Calu3 (cell line): ENCODE measurements at regions not wholly inside any gene's neighbourhood (a gene's known extent, or its start where the extent isn't known, plus 50 kb on each side); places are given as distances from the start of the nearest gene placed in this dataset.

ENCODE experiments used
- BruUV-seq: library from RNA; stranded (reverse); fragments of 400-500 nt; replicated peaks from 2 replicates; lab custom pipeline; 2021; lab: Mats Ljungman, UMichigan
- CTCF ChIA-PET: fragments of 300-600 bp; sonication (Branson Sonifier 250); formaldehyde crosslinking; loops from one replicate; lab custom pipeline; 2022; ENCODE audit warnings: antibody characterized with exemption; lab: Charles Lee
- DNase-seq: peaks from one replicate; pipeline ENCODE4 v3.0.0; 2022
- H3K27ac Mint-ChIP-seq: one replicate; pipeline ENCODE4 v1.8.0; 2022; ENCODE audit warnings: mixed read lengths; ENCODE audit not compliant: unreplicated experiment
- H3K27me3 Mint-ChIP-seq: one replicate; pipeline ENCODE4 v1.8.0; 2022; ENCODE audit warnings: mixed read lengths; ENCODE audit not compliant: unreplicated experiment
- H3K36me3 Mint-ChIP-seq: one replicate; pipeline ENCODE4 v1.8.0; 2022; ENCODE audit warnings: mild to moderate bottlenecking, moderate library complexity, mixed read lengths; ENCODE audit not compliant: insufficient read depth, unreplicated experiment
- H3K4me1 Mint-ChIP-seq: one replicate; pipeline ENCODE4 v1.8.0; 2022; ENCODE audit warnings: mild to moderate bottlenecking, low read depth, mixed read lengths; ENCODE audit not compliant: unreplicated experiment
- H3K4me3 Mint-ChIP-seq: one replicate; pipeline ENCODE4 v1.8.0; 2022; ENCODE audit warnings: mild to moderate bottlenecking, low read depth, moderate library complexity, mixed read lengths; ENCODE audit not compliant: unreplicated experiment
- H3K9me3 Mint-ChIP-seq: one replicate; pipeline ENCODE4 v1.8.0; 2022; ENCODE audit warnings: low read depth, mixed read lengths; ENCODE audit not compliant: unreplicated experiment
- CTCF ChIP-seq: fragments of 200-600 bp; IDR thresholded peaks from one replicate; pipeline ENCODE4 v1.8.0; 2022; ENCODE audit warnings: antibody characterized with exemption; ENCODE audit not compliant: unreplicated experiment
- intact Hi-C: fragments of 100-400 bp; cut with micrococcal nuclease; formaldehyde crosslinking; loops from one replicate; pipeline ENCODE4 v1.10.0; 2022; ENCODE audit not compliant: unreplicated experiment

GRCh38 chr21:20760221-20760620 is 238.0 kb upstream of the NCAM2 start:
- TF ChIP-seq CTCF, result no peak
- Mint-ChIP-seq H3K27ac (no peak overlapping the region), H3K9me3 (peaks cover 2% of the 10 kb centered on the region), H3K4me3 (no peak overlapping the region), H3K36me3 (no peaks in the 10 kb centered on the region), H3K27me3 (no peaks in the 10 kb centered on the region), H3K4me1 (no peaks in the 10 kb centered on the region)
- CTCF ChIA-PET, result no interaction called here
- no peak for DNase-seq
- intact Hi-C loops, result no loop called here
- BruUV-seq, result no TSS peak

GRCh38 chr21:20774737-20775136 is 223.5 kb upstream of the NCAM2 start:
- Mint-ChIP-seq H3K36me3 (no peaks in the 10 kb centered on the region), H3K27ac (no peak overlapping the region), H3K9me3 (peaks cover 7% of the 10 kb centered on the region), H3K4me3 (no peak overlapping the region), H3K27me3 (no peaks in the 10 kb centered on the region), H3K4me1 (no peaks in the 10 kb centered on the region)
- DNase-seq, result no peak
- intact Hi-C loops, result no loop called here
- TF ChIP-seq CTCF, result no peak
- no TSS peak for BruUV-seq
- CTCF ChIA-PET, result no interaction called here

- Mint-ChIP-seq H3K36me3 (no peaks in the 10 kb centered on the region), H3K4me3 (no peak overlapping the region), H3K27me3 (no peaks in the 10 kb centered on the region), H3K9me3 (peaks cover 6% of the 10 kb centered on the region), H3K27ac (no peak overlapping the region), H3K4me1 (no peaks in the 10 kb centered on the region)
- DNase-seq, result no peak
- no TSS peak for BruUV-seq
- intact Hi-C loops, result no loop called here
- TF ChIP-seq CTCF, result no peak
- CTCF ChIA-PET, result no interaction called here
These were observed 218.9 kb upstream of the NCAM2 start for GRCh38 chr21:20779321-20779720.

- H3K4me3 Mint-ChIP-seq, result no peak overlapping the region
- CTCF ChIA-PET, result no interaction called here
- no TSS peak for BruUV-seq
- H3K4me1 Mint-ChIP-seq, result no peaks in the 10 kb centered on the region
- H3K27ac Mint-ChIP-seq, result no peak overlapping the region
- peaks cover 11% of the 10 kb centered on the region for H3K9me3 Mint-ChIP-seq
- no peak for DNase-seq
- intact Hi-C loops, result no loop called here
- H3K27me3 Mint-ChIP-seq, result no peaks in the 10 kb centered on the region
- no peaks in the 10 kb centered on the region for H3K36me3 Mint-ChIP-seq
- no peak for TF ChIP-seq CTCF
These were observed 214.6 kb upstream of the NCAM2 start for GRCh38 chr21:20783611-20784010.
